Activated CD8-positive, alpha-beta memory T cell treated with anti-CD3 and anti-CD28 coated beads, Interleukin-2, amount 50 U/mL, for 24 hours (primary cell): ENCODE measurements at regions not wholly inside any gene's neighbourhood (a gene's known extent, or its start where the extent isn't known, plus 50 kb on each side); places are given as distances from the start of the nearest gene placed in this dataset.

Experiments used
- DNase-seq: peaks from one replicate; pipeline ENCODE4 v3.0.0-alpha.2; 2020; ENCODE audit errors: extremely low read depth

DNA sequence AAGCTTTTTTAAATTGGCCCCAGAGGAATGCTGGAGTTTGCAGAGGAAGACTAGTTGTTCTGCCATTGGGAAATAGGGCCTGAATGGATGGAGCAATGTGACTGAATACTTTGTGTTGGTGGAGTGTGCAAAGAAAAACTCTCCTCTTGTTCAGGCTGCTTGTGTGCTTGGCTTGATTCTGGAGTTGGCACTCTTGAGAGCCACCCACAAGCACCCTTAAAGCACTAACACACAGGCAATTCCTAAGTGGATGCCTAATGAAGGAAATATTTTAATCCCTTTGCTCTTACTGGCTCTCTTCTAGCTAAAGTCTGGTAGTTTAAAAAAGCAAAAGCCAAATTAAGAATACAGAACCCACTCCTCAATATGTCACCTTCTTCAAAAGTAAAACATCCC is 304.4 kb upstream of the C2CD4B start:
- no peak for DNase-seq

DNA sequence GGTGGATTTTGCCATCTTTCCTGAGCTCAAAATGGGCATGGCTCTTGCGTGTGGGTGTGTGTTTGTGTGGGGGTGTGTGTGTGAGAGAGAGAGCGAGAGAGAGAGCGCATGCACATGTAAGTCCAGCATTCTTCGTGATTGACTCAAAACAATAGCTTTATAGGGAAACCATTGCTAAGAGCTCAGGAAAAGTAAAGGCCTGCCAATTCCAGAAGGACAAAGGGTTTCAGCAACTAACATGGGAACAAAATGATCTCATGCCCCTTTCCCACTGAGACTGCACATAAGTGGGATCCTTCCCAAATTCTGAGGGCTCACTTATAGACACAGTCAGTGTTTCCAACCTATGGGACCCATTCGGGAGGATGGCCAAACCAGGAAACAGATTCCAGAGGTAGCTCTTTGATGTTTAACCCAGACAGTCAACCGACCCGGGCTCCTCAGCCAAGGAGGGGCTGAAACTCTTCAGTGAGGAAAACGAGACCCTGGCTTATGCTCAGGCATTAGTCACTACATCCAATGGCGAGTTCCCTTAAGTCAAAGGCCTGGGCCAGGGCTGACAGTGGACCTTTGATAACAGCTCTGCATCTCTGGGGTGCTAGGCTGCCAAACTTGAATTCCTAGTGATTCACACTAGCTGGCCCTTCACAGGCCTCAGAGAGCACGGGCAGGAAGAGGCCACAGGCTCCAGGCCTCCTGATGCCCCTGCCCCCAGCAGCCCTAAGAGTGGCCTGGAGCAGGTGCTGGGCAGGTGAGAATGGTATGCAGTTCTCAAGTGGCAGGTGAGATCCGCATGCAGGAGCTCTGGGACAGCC is 305.0 kb upstream of the C2CD4B start:
- DNase-seq: no peak

DNA sequence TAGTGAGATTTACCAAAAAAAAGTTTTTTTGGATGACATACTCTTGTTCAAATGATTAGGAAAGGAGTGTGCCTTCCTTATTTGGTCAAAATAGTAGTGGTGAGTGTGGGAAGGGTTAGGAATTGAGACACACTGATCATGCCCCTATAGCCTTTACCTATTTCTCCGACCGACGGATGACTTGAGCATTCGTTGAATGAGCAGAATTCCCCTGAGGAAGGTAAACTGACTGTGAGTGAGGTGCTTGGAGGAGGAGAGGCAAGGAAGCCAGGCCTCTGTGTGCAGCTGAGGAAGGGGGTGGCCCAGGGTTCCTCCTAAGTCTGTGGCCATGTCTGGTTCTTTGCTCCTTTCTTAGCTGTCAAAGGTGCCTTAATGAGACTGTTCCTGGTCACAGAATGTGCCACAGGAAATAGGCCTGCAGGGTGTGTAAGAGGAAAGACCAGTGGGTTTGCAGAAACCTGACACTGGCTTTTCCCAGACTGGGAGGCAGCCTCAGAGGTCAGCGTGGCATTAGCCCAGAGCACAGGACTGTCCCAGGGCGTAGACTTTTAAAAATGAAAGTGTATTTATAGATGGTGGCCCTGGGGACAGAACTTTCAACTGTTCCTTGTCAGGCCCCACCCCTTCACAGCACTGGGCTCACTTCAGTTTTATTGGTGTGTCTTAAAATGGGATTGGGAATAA is 307.7 kb upstream of the C2CD4B start:
- no peak for DNase-seq

DNA sequence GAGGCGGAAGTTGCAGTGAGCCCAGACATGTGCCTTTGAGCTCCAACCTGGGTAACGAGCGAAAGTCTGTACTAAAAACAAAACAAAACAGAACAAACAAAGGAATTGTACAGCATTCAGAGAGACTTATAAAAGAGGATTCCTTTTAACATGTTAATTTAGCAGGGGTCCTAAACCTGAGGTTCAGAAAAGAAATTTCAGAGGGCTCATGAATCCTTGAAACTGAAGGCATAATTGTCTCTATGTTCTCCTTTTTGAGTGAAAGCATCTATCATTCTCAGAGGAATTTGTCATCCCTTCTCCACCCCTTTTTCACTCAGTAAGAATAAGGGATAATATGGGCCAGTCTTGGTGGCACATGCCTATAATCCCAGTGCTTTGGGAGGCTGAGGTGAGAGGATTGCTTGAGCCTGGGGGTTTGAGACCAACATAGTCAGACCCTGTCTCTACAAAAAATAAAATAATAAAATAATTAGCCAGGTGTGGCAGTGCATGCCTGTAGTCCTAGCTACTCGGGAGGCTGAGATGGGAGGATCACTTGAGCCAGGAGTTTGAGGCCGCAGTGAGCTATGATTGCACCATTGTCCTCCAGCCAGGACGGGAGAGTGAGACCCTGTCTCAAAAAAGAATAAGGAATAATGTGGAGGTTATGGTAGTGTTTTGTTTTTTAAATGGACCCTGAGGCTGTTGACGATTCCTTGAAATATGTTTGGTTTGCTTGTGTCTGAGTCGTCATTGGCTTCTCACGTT is 309.1 kb upstream of the C2CD4B start:
- no peak for DNase-seq

DNA sequence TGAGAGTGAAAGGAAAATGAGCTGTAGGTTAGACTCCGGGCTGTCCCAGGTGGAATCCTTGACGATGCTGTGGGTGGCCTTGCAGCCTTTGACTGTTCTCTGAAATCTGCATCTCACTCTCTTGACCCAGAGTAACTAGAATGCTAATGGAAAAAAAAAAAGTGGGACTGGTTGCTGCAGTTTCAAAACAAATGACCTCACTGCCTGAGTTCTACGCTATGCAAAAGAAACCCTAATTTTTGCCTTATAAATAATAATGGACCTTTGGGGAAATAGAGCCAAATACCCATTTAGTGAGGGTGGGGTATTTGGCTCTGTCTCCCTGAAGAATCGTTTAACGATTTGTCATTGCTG is 309.7 kb upstream of the C2CD4B start:
- DNase-seq: no peak

DNA sequence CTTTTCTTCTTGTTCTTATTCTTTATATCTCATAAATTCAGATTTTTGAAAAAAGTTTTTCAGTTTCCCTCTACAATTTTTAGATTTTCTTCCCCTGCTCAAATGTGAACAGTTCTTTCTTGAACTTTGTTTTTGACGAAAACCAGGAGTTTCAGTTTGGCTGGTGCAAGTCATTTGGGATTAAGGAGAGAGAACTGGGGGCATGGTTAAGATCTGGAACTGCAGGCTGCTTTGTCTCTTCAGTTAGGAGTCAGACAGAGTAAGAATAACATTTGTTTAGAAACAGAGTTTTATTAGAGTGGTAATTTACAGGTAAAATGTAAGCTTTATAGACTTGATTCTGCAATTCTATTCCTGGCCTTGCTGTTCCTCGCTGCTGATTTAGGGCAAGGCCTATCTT is 310.5 kb upstream of the C2CD4B start:
- no peak for DNase-seq

DNA sequence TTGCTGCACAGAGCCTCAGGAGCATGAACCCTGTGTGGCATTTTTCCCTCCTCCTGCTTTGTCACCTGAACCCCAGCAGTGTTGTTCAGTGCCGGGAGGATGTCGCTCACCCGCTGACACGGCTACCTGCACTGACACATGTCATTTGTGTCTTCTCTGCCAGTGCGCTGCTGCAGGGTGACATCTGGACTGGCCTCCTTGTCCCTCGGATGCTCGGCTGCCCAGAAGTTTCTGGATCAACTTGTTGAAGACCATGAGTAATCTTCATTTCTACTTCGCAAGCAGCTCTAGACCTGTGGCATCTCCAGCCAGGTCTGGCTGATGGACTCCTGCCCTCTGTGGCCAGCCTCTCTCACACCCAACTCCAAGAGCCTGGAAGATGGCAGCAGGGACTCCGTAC is 311.1 kb upstream of the C2CD4B start:
- DNase-seq: no peak

DNA sequence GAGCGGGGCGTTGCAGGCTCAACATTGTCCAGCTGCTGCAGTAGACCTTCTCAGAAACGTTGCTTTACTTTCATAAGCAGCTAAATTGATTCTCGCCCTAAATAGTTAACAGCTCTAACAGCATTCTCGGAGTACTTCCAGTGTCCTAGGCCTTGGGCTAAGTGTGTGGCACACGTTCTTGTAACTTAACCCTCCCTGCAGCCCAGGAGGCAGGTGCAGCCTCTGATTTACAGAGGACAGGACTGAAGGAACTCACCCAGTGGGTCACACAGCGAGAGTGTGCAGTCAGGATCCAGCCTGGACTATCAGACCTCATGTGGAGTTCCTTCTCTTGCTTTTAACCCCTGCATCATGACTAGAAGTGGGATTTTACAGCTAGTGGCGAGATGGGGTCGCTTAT is 312.8 kb upstream of the C2CD4B start:
- DNase-seq: no peak

DNA sequence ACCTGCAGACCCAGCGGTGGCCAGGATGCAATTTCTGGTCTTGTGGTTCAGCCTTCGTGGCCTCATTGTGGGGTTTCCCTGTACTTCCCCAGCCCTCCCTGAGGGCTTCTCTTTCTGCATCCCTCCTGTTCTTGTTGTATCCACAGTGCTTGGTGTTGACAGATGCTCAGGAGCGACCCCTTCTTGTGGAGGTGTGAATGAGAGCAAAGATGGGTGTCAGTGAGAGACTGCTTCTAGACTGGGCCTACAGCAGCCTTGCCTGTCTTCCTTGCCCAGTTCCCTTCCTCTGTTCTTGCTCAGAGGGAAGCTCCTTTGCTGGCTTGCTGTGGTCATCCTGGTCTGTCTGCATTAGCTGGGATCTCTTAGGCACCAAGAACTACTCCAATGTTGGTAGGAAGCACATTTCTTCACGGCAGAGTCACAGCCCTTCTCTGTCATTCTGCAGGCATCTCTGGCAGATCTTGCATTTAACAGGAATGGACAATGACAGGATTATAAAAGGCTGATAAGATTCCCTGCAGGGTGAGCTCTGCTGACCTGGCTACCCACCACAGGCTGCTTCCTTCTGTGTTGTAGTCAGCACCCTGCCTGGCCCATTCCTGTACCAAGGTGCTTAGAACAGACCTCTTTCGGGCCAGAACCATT is 317.8 kb upstream of the C2CD4B start:
- DNase-seq: no peak

DNA sequence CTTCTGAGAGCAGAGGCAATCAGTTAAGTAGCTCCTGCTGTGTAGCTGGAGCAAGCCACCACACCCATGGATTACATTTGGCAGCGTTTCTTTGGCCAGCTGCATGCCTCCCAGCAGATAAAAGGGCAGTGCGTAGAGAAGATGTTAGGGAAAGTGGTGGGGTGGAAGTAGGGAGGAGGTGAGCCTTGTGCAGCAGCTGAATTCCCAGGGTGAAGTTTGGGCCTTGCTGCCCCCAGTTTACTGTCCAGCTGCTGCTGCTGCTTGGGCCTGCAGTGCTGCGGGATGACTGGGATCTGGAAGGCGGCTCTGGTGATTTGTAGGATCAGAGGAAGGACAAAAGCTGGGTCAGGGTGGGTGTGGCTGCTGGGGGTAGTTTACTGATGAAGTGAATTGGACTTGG is 318.7 kb upstream of the C2CD4B start:
- DNase-seq: no peak

DNA sequence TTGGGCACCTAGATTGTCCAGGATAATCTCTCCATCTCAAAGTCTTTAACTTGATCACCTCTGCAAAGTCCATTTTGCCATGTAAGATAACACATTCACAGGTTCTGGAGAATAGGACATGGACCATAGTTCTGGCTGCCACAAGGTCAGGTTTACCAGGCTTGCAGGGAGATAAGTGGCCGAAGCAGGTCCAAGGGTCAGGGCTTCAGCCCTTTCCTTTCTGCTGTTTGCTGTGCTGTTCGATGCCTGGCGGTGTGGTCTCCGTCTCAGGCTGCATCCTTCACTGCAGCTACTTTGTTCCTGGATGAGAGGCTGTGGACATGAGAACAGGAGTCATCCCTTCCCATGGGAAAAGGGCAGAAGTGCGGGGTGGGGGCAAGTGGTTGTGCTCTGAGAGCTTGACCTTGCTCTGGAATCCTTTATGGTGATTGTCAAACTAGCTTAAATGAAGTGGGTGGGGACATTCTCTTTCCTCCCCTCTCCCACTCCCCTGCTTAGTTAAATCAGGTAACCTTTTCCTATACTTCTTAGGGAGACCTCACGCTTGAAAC is 320.2 kb upstream of the C2CD4B start:
- no peak for DNase-seq

DNA sequence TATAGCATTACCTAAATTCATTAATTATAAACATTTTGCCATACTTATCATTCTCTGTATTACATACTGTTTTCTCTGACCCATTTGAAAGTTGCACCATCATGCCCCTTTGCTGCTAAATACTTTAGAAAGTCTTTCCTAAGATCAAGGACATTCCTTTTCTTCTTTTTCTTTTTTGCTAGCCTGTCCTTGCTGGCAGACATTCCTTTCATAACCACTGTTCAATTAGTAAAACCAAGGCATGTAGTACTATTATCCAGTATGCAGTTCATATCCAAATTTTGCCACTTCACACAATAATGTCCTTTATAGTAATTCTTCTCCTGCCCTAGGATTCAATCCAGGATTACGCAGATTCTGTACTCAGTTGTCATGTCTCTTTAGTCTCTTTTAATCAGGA is 321.0 kb upstream of the C2CD4B start:
- no peak for DNase-seq

DNA sequence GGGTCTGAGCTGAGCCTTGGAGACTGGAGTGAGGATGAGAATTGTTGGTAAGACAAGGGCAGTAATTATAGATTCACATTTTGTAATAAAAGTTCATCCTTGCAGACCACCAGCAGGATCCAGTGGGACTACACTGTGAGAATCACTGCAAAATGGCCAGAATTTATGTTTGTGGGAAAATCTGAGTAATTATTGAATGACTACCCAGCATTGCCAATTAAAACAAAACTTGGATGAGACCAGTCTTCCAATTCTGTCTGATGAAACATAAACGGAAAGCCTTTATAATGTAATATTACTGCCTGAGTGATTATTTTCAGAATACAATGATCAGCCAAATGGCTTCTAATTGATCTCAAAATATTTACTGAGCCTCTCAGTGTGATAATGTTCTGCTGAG is 323.3 kb upstream of the C2CD4B start:
- DNase-seq: no peak

DNA sequence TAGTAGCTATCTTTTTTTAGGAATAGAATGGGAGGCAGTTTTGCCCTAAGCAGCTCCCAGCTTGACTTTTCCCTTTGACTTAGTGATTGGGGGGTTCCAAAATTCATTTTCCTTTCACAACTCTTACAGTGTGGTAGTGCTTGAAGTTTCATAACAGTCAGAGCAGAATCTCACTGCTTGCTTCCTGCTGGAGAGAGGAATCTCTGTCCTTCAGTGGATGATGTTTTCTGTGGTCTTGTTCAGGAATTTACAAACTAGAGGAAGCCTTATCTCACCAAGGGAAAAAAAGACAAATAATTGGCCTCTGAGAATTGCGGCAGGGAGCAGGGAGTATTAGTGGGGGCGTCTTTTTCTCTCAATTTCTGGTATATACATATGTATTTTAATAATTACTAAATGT is 326.6 kb upstream of the C2CD4B start:
- DNase-seq: no peak

DNA sequence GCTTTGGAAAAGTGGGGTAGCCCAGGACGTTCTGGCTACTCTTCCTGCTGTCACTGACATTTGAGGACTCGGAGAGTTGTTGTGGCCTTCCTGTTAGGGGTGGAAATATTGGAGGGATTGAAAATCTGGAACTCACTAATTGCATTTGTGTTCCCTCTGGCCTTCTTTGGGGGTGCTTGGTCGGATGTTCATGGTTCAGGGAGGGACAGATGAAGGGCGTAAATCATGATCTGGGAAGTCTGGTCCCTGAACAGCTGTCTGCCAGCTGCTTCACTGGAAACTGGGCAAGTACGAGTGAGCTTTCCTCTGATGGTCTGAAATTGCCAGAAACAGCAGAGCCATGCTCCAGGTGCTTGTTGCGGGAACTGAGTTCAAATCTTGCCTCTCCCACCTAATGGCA is 327.8 kb upstream of the C2CD4B start:
- no peak for DNase-seq

DNA sequence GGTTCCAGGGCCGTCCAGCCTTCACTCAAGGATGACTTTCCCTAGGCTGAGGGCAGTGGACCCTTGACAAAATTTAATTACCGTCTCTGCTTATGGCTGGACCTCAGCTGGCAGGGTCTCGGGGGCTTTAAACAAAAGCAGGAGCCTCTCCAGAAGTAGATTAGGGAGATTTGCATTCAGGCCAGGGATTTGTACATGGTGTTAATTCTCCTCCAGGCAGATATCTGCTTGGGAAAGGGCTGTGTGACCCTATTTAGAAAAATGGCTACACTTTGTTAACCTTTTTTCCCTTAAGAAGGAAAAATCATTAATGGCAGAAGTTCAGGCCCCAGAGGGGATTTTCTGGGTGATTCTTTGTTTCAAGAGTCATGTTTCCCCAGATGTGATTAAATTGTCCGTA is 329.1 kb upstream of the C2CD4B start:
- no peak for DNase-seq

DNA sequence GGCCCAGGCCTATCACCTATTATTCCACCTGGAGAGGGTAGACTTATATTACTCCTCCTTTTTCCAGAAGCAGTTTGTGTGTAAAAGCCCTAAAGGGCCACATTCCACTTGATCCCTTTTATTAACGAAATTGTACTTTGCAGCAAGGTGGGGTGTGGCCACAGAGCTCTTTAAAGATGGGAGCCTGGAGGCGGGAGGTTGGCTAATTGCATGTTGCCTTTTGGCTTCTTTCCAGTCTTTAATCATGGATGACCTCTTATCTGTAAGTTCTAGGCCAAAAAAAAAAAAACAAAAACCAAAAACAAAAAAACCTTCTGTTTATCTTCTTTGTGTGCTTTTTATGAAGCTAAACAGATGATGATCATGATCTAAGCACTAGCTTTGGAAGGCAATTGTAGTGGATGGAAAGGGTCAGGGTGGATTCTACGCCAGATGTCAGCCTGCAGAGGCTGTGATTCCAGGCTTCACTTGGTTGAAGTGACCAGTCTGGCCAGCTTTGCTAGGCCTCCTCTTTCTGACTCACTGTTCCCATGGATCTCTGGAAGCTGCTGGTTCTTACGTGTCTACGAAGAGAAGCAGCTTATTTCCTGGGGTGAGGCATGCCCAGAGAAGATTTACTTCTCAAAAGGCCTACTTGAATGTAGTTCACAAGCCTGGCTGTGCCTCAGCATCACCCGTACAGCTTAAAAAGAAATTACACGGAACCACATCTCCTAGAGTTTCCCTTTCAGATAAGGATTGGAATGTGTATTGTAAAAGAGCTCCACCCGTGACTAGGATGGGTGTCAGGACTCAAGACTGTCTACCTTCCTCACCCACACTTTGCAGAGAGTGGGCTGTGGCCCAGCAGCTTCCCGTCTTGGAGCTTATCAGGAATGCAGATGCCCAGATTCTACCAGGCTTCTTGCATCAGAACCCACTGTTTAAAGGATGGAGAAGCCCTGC is 330.9 kb upstream of the C2CD4B start:
- DNase-seq: no peak

DNA sequence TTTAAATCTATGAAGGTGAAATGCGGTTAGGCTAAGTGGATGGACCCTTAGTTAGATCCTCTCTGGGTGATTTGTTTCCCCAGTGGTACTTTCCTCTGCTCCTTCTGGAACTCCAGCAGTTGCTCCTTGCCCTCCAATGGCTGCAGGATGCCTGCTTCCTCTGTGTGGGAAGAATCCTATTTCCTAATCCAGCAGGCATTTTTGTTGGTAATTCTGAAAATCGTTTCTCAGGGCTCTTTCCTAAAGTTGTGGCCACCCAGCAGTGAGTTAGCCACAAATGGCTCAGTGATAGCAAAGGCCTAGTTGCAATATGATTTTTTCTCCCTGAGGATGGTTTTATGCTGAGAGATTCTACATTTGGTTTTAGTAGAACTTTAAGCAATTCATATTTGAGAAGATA is 332.3 kb upstream of the C2CD4B start:
- no peak for DNase-seq

DNA sequence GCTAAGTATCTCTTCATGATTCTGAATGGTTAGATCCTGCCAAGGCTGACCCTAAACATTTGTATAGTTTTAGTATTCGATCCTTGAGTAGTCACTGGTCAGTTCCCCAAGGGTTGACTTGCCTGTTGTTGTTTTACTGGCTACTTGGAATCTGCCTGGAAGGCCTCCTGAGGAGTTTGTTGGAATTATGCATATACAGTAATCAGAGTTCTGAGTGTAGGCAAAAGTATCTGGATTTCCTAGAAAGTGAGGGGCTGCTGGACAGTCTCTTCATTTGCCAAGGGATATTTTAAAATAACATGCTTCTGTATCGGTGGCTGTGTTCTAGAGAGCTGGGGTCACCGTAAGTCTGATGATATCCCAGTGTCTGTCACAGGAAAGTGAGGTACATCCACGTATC is 333.2 kb upstream of the C2CD4B start:
- no peak for DNase-seq

DNA sequence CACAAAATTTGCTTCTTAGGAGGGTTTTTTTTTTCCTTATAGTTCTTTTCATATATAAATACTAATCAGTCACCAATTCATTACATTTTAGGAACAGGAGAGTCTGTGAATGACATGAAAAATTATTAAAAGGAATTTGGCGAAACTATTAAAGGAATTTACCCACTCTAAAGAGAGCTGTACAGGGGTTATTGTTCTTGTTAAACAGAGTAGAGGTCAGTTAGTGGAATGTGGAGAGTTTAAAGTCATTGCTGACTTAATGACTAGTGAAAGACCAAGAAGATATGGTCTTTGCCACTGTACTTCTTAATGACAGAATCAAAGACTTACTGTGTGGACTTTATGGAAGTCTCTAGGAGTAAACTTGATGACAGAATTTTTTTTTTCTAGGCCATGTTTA is 333.6 kb upstream of the C2CD4B start:
- no peak for DNase-seq

DNA sequence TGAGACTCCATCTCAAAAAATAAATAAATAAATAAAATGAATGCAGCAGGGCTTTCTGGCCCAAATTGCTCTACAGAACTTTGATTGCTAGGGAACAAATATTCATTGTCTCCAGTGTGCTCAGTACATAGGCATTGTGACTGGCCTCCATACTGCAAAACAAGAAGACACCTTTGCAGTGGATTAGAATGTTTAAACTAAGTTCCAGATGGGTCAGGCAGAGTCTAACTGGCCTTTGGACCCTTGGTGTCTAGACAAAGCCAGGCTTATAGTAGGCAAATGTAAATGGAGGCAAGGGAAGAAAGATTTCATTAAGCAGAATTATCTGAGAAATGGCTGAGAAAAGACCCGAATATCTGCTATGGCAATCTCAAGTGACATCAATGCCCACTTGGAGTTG is 335.2 kb upstream of the C2CD4B start:
- DNase-seq: no peak
